GM19328 (cell line): ENCODE measurements at regions not wholly inside any gene's neighbourhood (a gene's known extent, or its start where the extent isn't known, plus 50 kb on each side); places are given as distances from the start of the nearest gene placed in this dataset.

Experiments
- ATAC-seq: cut with Tn5 transposase; IDR thresholded peaks from one replicate; pipeline ENCODE4 v1.9.1; 2021; ENCODE audit warnings: mild to moderate bottlenecking, moderate library complexity; ENCODE audit not compliant: unreplicated experiment

GRCh38 chr5:57598097-57598496, 115.5 kb upstream of the ACTBL2 start:
- ATAC-seq, result no peak

DNA sequence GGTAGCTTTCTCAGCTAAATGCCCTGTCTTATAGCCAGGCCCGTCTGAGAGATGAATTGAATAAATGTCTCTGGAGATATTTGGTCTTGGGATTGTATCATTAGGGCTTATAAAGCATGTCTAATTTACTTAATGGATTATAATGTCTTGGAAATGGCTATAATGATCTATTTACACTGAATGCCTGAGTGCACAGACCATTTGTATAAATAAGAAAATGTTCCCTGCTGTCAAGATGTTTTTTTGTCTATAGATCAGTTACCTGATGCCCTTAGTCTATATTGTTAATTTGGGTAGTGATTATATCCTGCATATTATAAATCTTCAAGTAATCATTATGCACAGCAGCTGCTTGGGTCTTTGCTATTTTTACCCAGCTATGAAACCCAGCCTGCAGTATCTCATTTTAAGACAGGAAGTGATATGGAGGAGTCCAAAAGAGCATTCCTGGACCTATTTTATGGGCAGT, 112.9 kb upstream of the ACTBL2 start:
- ATAC-seq, result no peak

DNA sequence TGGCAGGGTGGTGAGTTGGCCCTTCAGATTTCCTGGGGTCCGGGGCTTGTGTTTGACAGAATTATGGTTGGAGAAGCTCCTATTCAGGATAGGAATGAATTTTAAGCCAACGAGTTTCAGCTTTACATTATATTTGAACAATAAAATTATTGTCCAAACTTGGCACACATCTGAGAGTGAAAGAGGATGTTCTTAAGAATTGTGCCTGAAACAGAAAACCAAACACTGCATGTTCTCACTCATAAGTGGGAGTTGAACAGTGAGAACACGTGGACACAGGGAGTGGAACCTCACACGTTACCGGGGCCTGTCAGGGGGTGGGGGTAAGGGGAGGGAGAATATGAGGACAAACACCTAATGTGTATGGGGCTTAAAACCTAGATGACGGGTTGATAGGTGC, 111.8 kb upstream of the ACTBL2 start:
- ATAC-seq, result no peak

GRCh38 chr5:57592236-57592635, 109.6 kb upstream of the ACTBL2 start:
- no peak for ATAC-seq

GRCh38 chr5:57586649-57587048, 104.0 kb upstream of the ACTBL2 start:
- ATAC-seq, result no peak

- no peak for ATAC-seq
Observed at GRCh38 chr5:57582578-57583070, 100.0 kb upstream of the ACTBL2 start.

- no peak for ATAC-seq
Observed at GRCh38 chr5:57581772-57582171, 99.2 kb upstream of the ACTBL2 start.

- no peak for ATAC-seq
Observed at GRCh38 chr5:57581222-57581621, 98.6 kb upstream of the ACTBL2 start.

- ATAC-seq, result no peak
Observed at GRCh38 chr5:57577432-57578175, 95.0 kb upstream of the ACTBL2 start.

GRCh38 chr5:57576317-57576716, 93.7 kb upstream of the ACTBL2 start:
- ATAC-seq, result no peak

DNA sequence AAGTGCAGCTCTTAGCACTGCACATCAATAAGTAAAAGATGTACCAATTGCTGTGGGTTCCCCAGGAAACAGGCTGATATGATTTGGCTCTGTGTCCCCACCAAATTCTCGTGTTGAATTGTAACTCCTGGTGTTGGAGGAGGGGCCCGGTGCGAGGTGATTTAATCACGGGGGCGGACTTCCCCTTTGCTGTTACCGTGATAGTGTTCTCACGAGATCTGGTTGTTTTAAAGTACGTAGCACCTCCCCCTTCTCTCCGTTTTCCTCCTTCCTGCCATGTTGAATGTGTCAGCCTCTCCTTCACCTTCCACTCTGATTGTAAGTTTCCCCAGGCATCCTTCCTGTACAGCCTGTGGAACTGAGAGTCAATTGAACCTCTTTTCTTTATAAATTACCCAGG, 93.2 kb upstream of the ACTBL2 start:
- no peak for ATAC-seq

DNA sequence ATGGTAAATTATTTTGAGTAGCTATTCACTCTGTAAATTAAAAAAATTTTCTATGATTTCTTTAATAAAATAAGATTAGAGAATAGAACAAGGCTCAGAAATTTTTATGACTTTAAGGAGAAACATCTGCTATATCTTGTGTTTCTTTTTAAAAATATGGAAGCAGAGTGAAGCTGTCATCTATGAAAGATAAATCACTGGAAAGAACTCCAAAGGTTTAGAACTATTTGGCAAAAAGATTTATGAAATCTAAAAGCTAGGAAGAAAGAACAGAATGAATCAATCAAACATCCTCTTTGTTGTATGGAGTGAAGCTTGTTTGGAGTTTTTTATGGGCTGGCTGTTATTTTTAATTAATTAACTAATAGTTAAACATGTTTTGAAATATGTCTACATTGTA, 89.8 kb upstream of the ACTBL2 start:
- no peak for ATAC-seq

DNA sequence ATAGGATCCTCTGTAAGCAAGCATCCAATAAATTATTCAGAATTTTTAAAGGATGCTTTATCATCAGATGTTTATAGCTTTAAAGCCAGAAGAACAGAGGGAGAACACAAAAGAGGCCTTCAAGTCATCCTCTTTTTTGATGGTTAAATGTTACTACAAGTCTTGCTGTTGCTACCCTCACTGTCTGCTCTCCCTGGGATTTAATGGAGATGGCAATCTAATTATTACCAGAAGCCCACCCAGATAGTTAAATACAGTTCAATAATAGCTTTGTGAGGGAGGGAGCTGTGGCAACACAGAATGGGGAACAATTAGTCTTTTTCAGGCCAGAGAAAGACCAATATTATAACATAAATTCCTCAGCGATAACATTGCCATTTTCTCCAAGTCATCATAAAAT, 87.0 kb upstream of the ACTBL2 start:
- no peak for ATAC-seq

DNA sequence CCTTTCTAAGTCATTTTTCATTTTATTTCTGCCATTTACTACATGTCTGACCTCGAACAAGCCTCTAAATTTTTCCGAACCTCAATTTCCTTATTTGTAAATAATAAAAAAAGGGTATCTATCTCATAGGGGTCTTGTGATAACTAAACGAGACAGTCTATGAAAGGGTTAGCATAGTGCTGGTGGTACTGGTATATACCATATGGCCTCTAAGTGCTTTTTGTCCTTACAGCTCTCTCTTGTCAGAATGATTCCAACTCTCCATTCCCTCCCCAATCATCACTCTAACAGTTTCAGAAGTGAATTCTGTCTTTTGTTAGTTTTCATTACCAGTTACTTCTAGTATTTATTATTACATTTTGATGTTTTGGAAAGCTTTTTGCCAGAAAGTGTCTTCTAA, 85.5 kb upstream of the ACTBL2 start:
- no peak for ATAC-seq

- ATAC-seq, result no peak
Observed at GRCh38 chr5:57566914-57567313, 84.3 kb upstream of the ACTBL2 start.

DNA sequence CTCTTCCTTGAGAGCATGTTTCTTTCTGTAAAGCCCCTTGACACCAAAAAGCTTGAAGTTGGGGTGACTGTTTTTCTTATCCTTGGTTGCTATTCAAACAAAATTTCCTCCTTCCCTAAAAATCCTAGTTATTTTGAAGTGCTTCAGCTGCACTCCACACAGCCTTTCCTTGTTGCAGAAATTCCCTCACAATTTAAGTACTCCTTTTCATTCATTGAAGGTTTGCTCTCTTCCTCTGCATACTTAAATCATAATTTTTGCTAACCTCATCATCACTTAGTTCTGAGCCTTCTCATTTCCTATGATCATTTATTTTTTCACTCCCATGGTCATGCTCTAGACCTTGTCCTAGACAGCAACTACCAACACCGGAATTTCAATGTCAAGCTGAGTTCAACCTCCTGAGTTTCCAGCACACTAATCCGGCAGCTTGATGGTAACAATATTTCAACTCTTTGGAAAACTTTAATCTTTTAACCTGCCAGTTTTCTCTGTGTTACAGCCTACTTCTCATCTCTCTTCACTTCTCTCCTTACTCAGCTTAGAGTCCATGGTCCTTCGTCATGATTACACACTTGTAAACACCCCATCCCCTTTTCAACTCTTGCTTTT, 78.7 kb upstream of the ACTBL2 start:
- no peak for ATAC-seq

GRCh38 chr5:57559110-57559635, 76.6 kb upstream of the ACTBL2 start:
- ATAC-seq, result no peak

DNA sequence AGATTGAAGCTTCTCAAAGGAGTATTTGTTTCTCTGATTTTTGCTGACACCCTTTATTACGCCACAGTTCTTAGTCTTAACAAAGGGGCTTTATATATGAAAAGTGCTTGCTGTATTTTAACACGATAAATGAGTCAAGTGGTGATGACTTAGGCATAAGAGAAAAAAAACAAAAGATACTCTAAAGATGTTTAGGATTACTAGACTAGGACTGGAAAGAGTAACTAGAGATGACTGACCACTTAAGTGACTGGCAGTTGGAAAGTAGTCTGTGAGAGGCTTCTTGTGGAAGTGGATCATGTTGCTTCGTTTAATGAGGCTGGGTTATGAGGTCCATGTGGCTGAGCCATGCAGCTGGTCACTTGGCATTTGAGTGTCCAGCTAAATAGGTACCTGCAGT, 69.4 kb upstream of the ACTBL2 start:
- no peak for ATAC-seq

DNA sequence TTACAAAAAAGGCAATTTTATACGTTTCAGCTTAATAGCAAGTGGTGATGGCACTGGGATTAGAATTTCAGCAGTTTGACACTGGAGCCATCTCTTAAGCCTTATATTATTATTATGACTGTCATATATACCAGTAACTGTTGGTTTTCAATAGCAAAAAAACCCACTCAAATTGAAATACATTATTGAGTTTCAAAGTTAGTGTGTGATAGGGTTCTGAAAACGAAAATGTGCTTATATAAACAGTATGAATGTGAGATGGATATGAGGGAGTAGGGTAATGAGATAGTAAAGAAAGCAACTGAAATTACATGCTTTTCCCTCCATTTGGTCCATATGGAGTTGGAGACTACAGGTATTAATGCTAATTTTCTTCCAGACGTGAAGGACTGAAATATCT, 68.6 kb upstream of the ACTBL2 start:
- no peak for ATAC-seq

- no peak for ATAC-seq
Observed at GRCh38 chr5:57550132-57550531, 67.5 kb upstream of the ACTBL2 start.

DNA sequence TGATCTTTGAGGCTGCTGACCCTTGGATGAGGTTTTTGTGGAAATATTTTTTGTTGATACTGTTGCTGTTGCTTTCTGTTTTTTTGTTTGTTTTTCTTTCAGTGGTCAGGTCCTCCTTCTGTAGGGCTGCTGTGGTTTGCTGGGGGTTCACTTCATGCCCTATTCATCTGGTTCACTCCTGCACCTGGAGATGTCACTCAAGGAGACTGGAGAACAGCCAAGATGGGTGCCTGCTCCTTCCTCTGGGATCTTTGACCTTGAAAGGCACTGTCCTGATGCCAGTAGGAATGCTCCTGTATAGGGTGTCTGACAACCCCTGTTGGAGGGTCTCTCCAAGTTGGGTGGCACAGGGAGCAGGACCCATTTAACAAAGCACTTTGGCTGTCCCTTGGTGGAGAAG, 67.0 kb upstream of the ACTBL2 start:
- no peak for ATAC-seq

DNA sequence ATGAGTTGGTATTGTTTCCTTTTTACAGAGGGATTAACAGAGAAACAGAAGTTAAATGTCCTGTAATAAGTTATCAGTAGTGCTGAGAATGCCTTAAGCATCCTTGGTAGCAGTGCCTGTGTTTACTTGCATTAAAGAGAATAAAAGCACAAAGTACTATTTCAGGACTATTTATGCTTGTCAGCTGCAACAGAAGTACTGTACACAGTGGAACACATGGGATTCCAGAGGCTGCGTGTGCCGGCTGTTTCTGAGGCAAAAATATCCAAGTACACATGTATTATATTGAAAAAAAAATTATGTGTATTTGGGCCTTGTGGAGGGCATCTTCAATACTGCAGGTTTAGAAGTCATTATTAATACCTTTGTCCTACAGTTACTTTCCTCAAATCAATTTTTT, 58.2 kb upstream of the ACTBL2 start:
- ATAC-seq, result no peak
